HEK293T (cell line): ENCODE measurements at regions not wholly inside any gene's neighbourhood (a gene's known extent, or its start where the extent isn't known, plus 50 kb on each side); places are given as distances from the start of the nearest gene placed in this dataset.

Experiments
- ARNT ChIP-seq: fragments of 450-650 bp; IDR thresholded peaks from 2 replicates; pipeline ENCODE4 v1.6.1; 2017; ENCODE audit warnings: mild to moderate bottlenecking
- CTBP1 ChIP-seq: fragments of 450-650 bp; IDR thresholded peaks from 2 replicates; pipeline ENCODE4 v1.6.1; 2016; ENCODE audit warnings: borderline replicate concordance
- FOXA1 ChIP-seq: fragments of 450-650 bp; IDR thresholded peaks from 2 replicates; pipeline ENCODE4 v1.6.1; 2016; ENCODE audit warnings: mild to moderate bottlenecking
- FOXK2 ChIP-seq: fragments of 450-650 bp; IDR thresholded peaks from 2 replicates; pipeline ENCODE4 v1.6.1; 2016; ENCODE audit warnings: mild to moderate bottlenecking
- PKNOX1 ChIP-seq: fragments of 450-650 bp; IDR thresholded peaks from 2 replicates; pipeline ENCODE4 v1.6.1; 2016

- TF ChIP-seq FOXK2 (no peak), FOXA1 (no peak), ARNT (no peak), CTBP1 (no peak), PKNOX1 (no peak)
Measured at GRCh38 chr11:122509899-122510298, 145.6 kb upstream of the UBASH3B start.
